ENCODE measurements at regions not wholly inside any gene's neighbourhood (a gene's known extent, or its start where the extent isn't known, plus 50 kb on each side); places are given as distances from the start of the nearest gene placed in this dataset.

GRCh38 chr5:57550132-57550531 lies 67.5 kb upstream of the ACTBL2 start:
- TF ChIP-seq CTCF (IDR thresholded peaks at IDR 0.05) = no peak
- no peak for TF ChIP-seq POLR2A (IDR thresholded peaks at IDR 0.05)
